BJ (cell line): ENCODE measurements at regions not wholly inside any gene's neighbourhood (a gene's known extent, or its start where the extent isn't known, plus 50 kb on each side); places are given as distances from the start of the nearest gene placed in this dataset.

Experiments used
- CTCF ChIA-PET: fragments of 350-600 bp; formaldehyde crosslinking; extraction: SDS; loops from one replicate; lab custom pipeline; 2021; ENCODE audit warnings: antibody characterized with exemption, inconsistent platforms; lab: Yijun Ruan, JAX
- POLR2A ChIA-PET: fragments of 300-600 bp; sonication (Branson Sonifier 250); formaldehyde crosslinking; extraction: SDS; loops from one replicate; lab custom pipeline; 2021; ENCODE audit warnings: antibody characterized with exemption; lab: Charles Lee
- DNase-seq: peaks from one replicate; pipeline ENCODE4 v3.0.0-alpha.2; 2011; ENCODE audit warnings: low read depth
- H3K27me3 ChIP-seq: 2 replicates; pipeline ENCODE4 v1.6.0; 2011; ENCODE audit warnings: low read length; ENCODE audit not compliant: control insufficient read depth, insufficient read depth
- H3K36me3 ChIP-seq: 2 replicates; pipeline ENCODE4 v1.5.1; 2011; ENCODE audit warnings: low read length; ENCODE audit not compliant: control insufficient read depth, insufficient read depth
- H3K4me3 ChIP-seq: 2 replicates; pipeline ENCODE4 v1.5.1; 2011; ENCODE audit warnings: low read depth, mild to moderate bottlenecking, control low read depth, low read length
- CTCF ChIP-seq: IDR thresholded peaks from 2 replicates; pipeline ENCODE4 v1.5.1; 2011; ENCODE audit warnings: low read depth, mild to moderate bottlenecking, control low read depth, inconsistent platforms, low read length, moderate library complexity; ENCODE audit not compliant: insufficient read depth

GRCh38 chr1:104791030-104791429, 1041.3 kb downstream of the AMY1C start:
- DNase-seq, result no peak
- POLR2A ChIA-PET, result no interaction called here
- CTCF ChIA-PET, result interaction anchor here (1.0 kb wide), 1 partner anchor 17 kb away, joined by 4 read pairs; no protein-coding TSS in a partner anchor
- Histone ChIP-seq H3K27me3 (no peaks in the 10 kb centered on the region), H3K36me3 (no peaks in the 10 kb centered on the region), H3K4me3 (no peak overlapping the region)
- no peak for TF ChIP-seq CTCF

- POLR2A ChIA-PET, result no interaction called here
- CTCF ChIA-PET, result no interaction called here
- Histone ChIP-seq H3K4me3 (no peak overlapping the region), H3K27me3 (no peaks in the 10 kb centered on the region), H3K36me3 (no peaks in the 10 kb centered on the region)
- TF ChIP-seq CTCF, result no peak
- DNase-seq, result no peak
Measured at GRCh38 chr1:104794035-104794434, 1044.3 kb downstream of the AMY1C start.

DNA sequence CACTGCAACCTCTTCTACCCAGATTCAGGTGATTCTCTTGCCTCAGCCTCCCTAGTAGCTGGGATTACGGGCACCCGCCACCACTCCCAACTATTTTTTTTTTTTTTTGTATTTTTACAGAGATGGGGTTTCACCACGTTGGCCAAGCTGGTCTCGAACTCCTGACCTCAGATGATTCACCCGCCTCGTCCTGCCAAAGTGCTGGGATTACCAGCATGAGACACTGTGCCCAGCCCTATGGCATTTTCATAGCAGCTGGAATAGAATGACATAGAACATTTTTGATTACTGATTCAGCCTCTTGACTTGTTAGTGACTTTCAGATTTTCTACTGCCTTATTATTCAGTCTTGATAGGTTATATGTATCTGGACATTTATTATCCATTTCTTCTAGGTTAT, 1046.2 kb downstream of the AMY1C start:
- Histone ChIP-seq H3K36me3 (no peaks in the 10 kb centered on the region), H3K4me3 (no peak overlapping the region), H3K27me3 (no peaks in the 10 kb centered on the region)
- CTCF ChIA-PET, result no interaction called here
- TF ChIP-seq CTCF, result no peak
- POLR2A ChIA-PET, result no interaction called here
- DNase-seq, result no peak

GRCh38 chr1:104797982-104798381, 1048.3 kb downstream of the AMY1C start:
- Histone ChIP-seq H3K4me3 (no peak overlapping the region), H3K36me3 (no peaks in the 10 kb centered on the region), H3K27me3 (no peaks in the 10 kb centered on the region)
- ChIA-PET CTCF (no interaction called here), POLR2A (no interaction called here)
- DNase-seq, result no peak
- TF ChIP-seq CTCF, result no peak

GRCh38 chr1:104801344-104801743, 1051.6 kb downstream of the AMY1C start:
- ChIA-PET CTCF (no interaction called here), POLR2A (no interaction called here)
- Histone ChIP-seq H3K4me3 (no peak overlapping the region), H3K27me3 (no peaks in the 10 kb centered on the region), H3K36me3 (no peaks in the 10 kb centered on the region)
- no peak for DNase-seq
- TF ChIP-seq CTCF, result no peak
